Ramos (cell line): ENCODE measurements at regions not wholly inside any gene's neighbourhood (a gene's known extent, or its start where the extent isn't known, plus 50 kb on each side); places are given as distances from the start of the nearest gene placed in this dataset.
"Not testable (repeated sequence)": the region's sequence is repeated elsewhere in the genome, so short reads cannot be mapped to it uniquely, and the experiment has no call there.

Source experiments
- in situ Hi-C: fragments of 300-500 bp; cut with MboI; formaldehyde crosslinking; loops from one replicate; pipeline ENCODE4 v1.14.3; 2022; ENCODE audit warnings: low sequenced_read_pairs; ENCODE audit not compliant: unreplicated experiment

GRCh38 chr6:97347111-97347510, 64.1 kb upstream of the MMS22L start:
- in situ Hi-C loops = no loop called here

GRCh38 chr6:97361286-97361685, 78.3 kb upstream of the MMS22L start:
- in situ Hi-C loops = no loop called here

- in situ Hi-C loops = no loop called here
These were observed 81.3 kb upstream of the MMS22L start for GRCh38 chr6:97364327-97364726.

- in situ Hi-C loops = not testable (repeated sequence)
These were observed 99.1 kb upstream of the MMS22L start for GRCh38 chr6:97382071-97382470.

- in situ Hi-C loops = loop anchor here (10.0 kb wide), 2 partner anchors 208 to 328 kb away; no protein-coding TSS in a partner anchor
These were observed 109.7 kb upstream of the MMS22L start for GRCh38 chr6:97392735-97393134.

GRCh38 chr6:97394160-97394748, 111.2 kb upstream of the MMS22L start:
- in situ Hi-C loops = loop anchor here (10.0 kb wide), 2 partner anchors 209 to 329 kb away; no protein-coding TSS in a partner anchor

- in situ Hi-C loops = loop anchor here (10.0 kb wide), 2 partner anchors 212 to 332 kb away; no protein-coding TSS in a partner anchor
These were observed 113.9 kb upstream of the MMS22L start for GRCh38 chr6:97396880-97397279.

GRCh38 chr6:97399208-97399607, 116.2 kb upstream of the MMS22L start:
- in situ Hi-C loops = loop anchor here (10.0 kb wide), 2 partner anchors 214 to 334 kb away; no protein-coding TSS in a partner anchor

- in situ Hi-C loops = no loop called here
These were observed 118.5 kb upstream of the MMS22L start for GRCh38 chr6:97401533-97401932.

- in situ Hi-C loops = no loop called here
These were observed 122.9 kb upstream of the MMS22L start for GRCh38 chr6:97405818-97406409.

GRCh38 chr6:97406633-97407032, 123.6 kb upstream of the MMS22L start:
- in situ Hi-C loops = no loop called here

GRCh38 chr6:97411610-97412009, 128.6 kb upstream of the MMS22L start:
- in situ Hi-C loops = no loop called here

- in situ Hi-C loops = no loop called here
These were observed 129.5 kb upstream of the MMS22L start for GRCh38 chr6:97412511-97412910.

GRCh38 chr6:97422171-97422570, 139.2 kb upstream of the MMS22L start:
- in situ Hi-C loops = no loop called here

- in situ Hi-C loops = no loop called here
These were observed 140.2 kb upstream of the MMS22L start for GRCh38 chr6:97423190-97423589.

GRCh38 chr6:97427648-97428047, 144.6 kb upstream of the MMS22L start:
- in situ Hi-C loops = no loop called here

GRCh38 chr6:97437087-97437486, 154.1 kb upstream of the MMS22L start:
- in situ Hi-C loops = no loop called here

GRCh38 chr6:97438011-97438671, 155.1 kb upstream of the MMS22L start:
- in situ Hi-C loops = no loop called here

GRCh38 chr6:97440590-97441176, 157.7 kb upstream of the MMS22L start:
- in situ Hi-C loops = no loop called here

GRCh38 chr6:97443408-97444080, 160.5 kb upstream of the MMS22L start:
- in situ Hi-C loops = no loop called here

- in situ Hi-C loops = no loop called here
These were observed 162.4 kb upstream of the MMS22L start for GRCh38 chr6:97445407-97445806.
